ENCODE measurements at regions not wholly inside any gene's neighbourhood (a gene's known extent, or its start where the extent isn't known, plus 50 kb on each side); places are given as distances from the start of the nearest gene placed in this dataset.
A peak's percentile ranks its signal among the peaks of the same experiment; 100 is the strongest.

DNA sequence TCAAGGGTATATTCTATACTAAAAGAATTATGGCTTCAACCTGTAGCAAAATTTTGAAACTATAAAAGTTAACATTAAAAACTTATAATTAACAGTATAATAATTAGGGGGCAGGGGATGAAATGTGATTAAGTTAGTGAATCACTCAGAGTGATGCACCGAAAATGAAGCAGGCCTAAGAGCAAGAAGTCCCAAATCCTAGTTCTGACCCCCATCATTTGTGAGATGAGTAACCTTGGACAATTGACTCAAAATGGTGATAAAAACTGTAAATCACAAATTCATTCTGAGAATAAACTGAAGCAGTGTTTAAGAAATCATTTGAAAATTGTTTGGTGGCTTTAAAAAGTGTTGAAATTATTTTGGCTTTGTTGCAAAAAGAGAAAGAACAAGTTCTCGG is 56.8 kb downstream of the KLF12 start (continued):
- TF ChIP-seq ZNF425 (CRISPR knock-in tag; conservative IDR thresholded peaks at IDR 0.05) (no peak), NFATC4 (CRISPR knock-in tag; IDR thresholded peaks at IDR 0.05) (no peak), ZNF317 (CRISPR knock-in tag; IDR thresholded peaks at IDR 0.05; ENCODE audit: borderline replicate concordance, low read depth) (no peak), TEAD1 (CRISPR knock-in tag; IDR thresholded peaks at IDR 0.05) (no peak)

- peaks cover 26% of the 10 kb centered on the region for H3K4me1 Mint-ChIP-seq
- ChIA-PET POLR2A (no interaction called here), CTCF (interaction anchor here (0.6 to 1.0 kb wide), 2 partner anchors 34 to 1381 kb away, joined by 3 read pairs; no protein-coding TSS in a partner anchor)
- ATAC-seq (no peak), DNase-seq (ENCODE audit: low spot score) (no peak)
- no peak overlapping the region for H3K4me3 Mint-ChIP-seq
- H3K36me3 Mint-ChIP-seq: peaks cover 2% of the 10 kb centered on the region; the same call in 1 of the 2 replicates
- TF ChIP-seq AFF4 (CRISPR knock-in tag; IDR thresholded peaks at IDR 0.05; ENCODE audit: borderline replicate concordance) (no peak), OVOL2 (CRISPR knock-in tag; IDR thresholded peaks at IDR 0.05; ENCODE audit: borderline replicate concordance) (no peak), GTF2I (CRISPR knock-in tag; conservative IDR thresholded peaks at IDR 0.05) (no peak), TCF7 (CRISPR knock-in tag; IDR thresholded peaks at IDR 0.05; ENCODE audit: low read depth) (no peak), RORB (CRISPR knock-in tag; IDR thresholded peaks at IDR 0.05) (no peak), SMAD4 (CRISPR knock-in tag; IDR thresholded peaks at IDR 0.05) (no peak), KAT7 (CRISPR knock-in tag; IDR thresholded peaks at IDR 0.05; ENCODE audit: borderline replicate concordance) (no peak)
- TF ChIP-seq, protein P1, sequence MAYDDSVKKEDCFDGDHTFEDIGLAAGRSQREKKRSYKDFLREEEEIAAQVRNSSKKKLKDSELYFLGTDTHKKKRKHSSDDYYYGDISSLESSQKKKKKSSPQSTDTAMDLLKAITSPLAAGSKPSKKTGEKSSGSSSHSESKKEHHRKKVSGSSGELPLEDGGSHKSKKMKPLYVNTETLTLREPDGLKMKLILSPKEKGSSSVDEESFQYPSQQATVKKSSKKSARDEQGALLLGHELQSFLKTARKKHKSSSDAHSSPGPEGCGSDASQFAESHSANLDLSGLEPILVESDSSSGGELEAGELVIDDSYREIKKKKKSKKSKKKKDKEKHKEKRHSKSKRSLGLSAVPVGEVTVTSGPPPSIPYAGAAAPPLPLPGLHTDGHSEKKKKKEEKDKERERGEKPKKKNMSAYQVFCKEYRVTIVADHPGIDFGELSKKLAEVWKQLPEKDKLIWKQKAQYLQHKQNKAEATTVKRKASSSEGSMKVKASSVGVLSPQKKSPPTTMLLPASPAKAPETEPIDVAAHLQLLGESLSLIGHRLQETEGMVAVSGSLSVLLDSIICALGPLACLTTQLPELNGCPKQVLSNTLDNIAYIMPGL (CRISPR knock-in tag; IDR thresholded peaks at IDR 0.05): no peak
- no peaks in the 10 kb centered on the region for H3K27me3 Mint-ChIP-seq (ENCODE audit: low read depth)
- H3K27ac Mint-ChIP-seq: peak overlapping the region; percentile 61; the same call in 1 of the 2 replicates
- no peaks in the 10 kb centered on the region; the same call in 1 of the 2 replicates for H3K9me3 Mint-ChIP-seq
Measured at GRCh38 chr13:74074723-74075122, 59.5 kb downstream of the KLF12 start.

GRCh38 chr13:74073274-74073673 is 60.9 kb downstream of the KLF12 start:
- ChIA-PET CTCF (no interaction called here), POLR2A (no interaction called here)
- Mint-ChIP-seq H3K27me3 (ENCODE audit: low read depth) (no peaks in the 10 kb centered on the region), H3K4me3 (no peak overlapping the region), H3K36me3 (peaks cover 2% of the 10 kb centered on the region; the same call in 1 of the 2 replicates), H3K4me1 (peaks cover 27% of the 10 kb centered on the region), H3K27ac (peak overlapping the region; percentile 13; the same call in 1 of the 2 replicates), H3K9me3 (no peaks in the 10 kb centered on the region; the same call in 1 of the 2 replicates)
- TF ChIP-seq, protein P2, sequence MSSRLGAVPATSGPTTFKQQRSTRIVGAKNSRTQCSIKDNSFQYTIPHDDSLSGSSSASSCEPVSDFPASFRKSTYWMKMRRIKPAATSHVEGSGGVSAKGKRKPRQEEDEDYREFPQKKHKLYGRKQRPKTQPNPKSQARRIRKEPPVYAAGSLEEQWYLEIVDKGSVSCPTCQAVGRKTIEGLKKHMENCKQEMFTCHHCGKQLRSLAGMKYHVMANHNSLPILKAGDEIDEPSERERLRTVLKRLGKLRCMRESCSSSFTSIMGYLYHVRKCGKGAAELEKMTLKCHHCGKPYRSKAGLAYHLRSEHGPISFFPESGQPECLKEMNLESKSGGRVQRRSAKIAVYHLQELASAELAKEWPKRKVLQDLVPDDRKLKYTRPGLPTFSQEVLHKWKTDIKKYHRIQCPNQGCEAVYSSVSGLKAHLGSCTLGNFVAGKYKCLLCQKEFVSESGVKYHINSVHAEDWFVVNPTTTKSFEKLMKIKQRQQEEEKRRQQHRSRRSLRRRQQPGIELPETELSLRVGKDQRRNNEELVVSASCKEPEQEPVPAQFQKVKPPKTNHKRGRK (CRISPR knock-in tag; IDR thresholded peaks at IDR 0.05; ENCODE audit: borderline replicate concordance): no peak
- ATAC-seq: no peak
- no peak for DNase-seq (ENCODE audit: low spot score)

Measured in WTC11 (cell line).